ENCODE measurements at regions not wholly inside any gene's neighbourhood (a gene's known extent, or its start where the extent isn't known, plus 50 kb on each side); places are given as distances from the start of the nearest gene placed in this dataset.

DNA sequence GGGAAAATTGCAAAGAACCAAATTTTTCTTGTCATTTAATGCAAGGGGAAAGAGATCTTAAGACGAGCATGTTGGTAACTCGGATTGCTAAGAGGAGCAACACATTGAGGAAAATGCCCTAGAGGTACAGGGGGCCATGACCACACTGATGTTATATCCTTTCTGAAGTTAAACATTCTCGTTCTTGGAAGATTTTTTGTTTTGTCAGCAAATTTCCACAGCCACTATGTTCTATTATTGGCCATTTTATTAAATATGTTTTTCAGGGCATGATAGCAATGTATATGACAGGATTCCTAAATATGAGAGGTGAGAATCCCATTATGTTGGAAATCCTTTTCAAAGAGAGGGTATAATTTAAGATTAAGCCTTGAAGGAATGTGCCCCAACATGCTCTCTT lies 627.2 kb upstream of the PKN2 start:
- in situ Hi-C loops (cut with HindIII; ENCODE audit: low pct_ligation_motif_present, low sequenced_read_pairs) = no loop called here
- no peaks in the 10 kb centered on the region for H3K27me3 ChIP-seq (replicated peaks)
- H3K36me3 ChIP-seq (replicated peaks) = no peaks in the 10 kb centered on the region
- no peak overlapping the region for H3K27ac ChIP-seq
- TF ChIP-seq, protein P1, sequence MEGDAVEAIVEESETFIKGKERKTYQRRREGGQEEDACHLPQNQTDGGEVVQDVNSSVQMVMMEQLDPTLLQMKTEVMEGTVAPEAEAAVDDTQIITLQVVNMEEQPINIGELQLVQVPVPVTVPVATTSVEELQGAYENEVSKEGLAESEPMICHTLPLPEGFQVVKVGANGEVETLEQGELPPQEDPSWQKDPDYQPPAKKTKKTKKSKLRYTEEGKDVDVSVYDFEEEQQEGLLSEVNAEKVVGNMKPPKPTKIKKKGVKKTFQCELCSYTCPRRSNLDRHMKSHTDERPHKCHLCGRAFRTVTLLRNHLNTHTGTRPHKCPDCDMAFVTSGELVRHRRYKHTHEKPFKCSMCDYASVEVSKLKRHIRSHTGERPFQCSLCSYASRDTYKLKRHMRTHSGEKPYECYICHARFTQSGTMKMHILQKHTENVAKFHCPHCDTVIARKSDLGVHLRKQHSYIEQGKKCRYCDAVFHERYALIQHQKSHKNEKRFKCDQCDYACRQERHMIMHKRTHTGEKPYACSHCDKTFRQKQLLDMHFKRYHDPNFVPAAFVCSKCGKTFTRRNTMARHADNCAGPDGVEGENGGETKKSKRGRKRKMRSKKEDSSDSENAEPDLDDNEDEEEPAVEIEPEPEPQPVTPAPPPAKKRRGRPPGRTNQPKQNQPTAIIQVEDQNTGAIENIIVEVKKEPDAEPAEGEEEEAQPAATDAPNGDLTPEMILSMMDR (IDR thresholded peaks at IDR 0.05; ENCODE audit: low read depth, low read length, missing control alignments) = no peak
- no peak overlapping the region for H3K4me3 ChIP-seq (ENCODE audit: low read depth, low read length)
- no peak for DNase-seq

DNA sequence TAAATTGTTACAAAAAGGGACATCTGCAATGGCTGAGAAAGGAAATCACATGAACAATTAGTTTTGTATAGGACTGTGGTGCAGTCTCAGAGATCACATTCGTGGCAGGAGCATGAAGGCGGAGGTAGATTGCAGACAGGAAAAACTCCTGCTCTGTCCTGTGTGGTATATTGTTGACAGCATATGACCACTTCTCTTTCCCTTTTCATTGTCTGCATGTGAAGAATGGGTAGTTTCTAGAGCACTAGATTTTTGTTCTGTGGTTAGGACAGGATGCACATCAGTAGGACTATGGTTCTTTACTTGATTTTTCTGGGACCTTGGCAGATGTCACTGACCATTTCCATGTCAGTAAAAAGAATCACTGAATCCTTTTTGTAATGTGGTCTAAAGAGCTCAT lies 625.9 kb upstream of the PKN2 start:
- no peak overlapping the region for H3K27ac ChIP-seq
- in situ Hi-C loops (cut with HindIII; ENCODE audit: low pct_ligation_motif_present, low sequenced_read_pairs) = no loop called here
- no peaks in the 10 kb centered on the region for H3K27me3 ChIP-seq (replicated peaks)

DNA sequence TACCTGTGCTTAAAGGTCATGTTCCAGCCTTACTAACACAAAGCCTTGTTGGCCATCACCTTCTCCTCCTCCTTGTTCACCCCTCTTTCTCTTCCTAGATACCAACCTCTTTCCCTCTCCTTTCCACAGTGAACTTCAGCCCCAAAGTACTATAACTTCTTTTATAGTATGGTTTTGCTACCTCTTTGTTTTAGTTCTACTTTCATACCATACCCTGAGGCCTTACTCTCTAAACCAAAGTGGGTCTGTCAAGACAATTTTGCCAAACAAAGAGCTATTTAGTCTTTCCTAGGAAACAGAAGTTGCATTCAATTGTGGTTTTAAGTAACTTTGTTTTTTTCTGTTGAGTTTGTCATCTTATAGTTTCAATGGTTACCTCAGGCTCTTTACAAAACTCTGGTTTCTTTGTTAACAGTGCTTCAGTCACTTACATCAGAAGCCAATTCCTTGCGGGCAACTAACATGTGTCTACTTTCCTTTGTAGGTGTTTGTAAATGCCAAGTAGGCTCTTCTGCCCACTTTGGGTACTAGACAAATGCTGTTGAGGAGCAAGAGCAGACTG lies 623.9 kb upstream of the PKN2 start:
- Histone ChIP-seq H3K4me3 (ENCODE audit: low read depth, low read length) (no peak overlapping the region), H3K27me3 (replicated peaks) (no peaks in the 10 kb centered on the region), H3K36me3 (replicated peaks) (no peaks in the 10 kb centered on the region), H3K27ac (no peak overlapping the region)
- in situ Hi-C loops (cut with HindIII; ENCODE audit: low pct_ligation_motif_present, low sequenced_read_pairs) = no loop called here
- no peak for DNase-seq
- TF ChIP-seq, protein P1 (IDR thresholded peaks at IDR 0.05; ENCODE audit: low read depth, low read length, missing control alignments) = no peak

More for the DNA sequence above, 625.9 kb upstream of the PKN2 start:
- DNase-seq = no peak
- no peak overlapping the region for H3K4me3 ChIP-seq (ENCODE audit: low read depth, low read length)
- TF ChIP-seq, protein P1 (IDR thresholded peaks at IDR 0.05; ENCODE audit: low read depth, low read length, missing control alignments) = no peak
- no peaks in the 10 kb centered on the region for H3K36me3 ChIP-seq (replicated peaks)

DNA sequence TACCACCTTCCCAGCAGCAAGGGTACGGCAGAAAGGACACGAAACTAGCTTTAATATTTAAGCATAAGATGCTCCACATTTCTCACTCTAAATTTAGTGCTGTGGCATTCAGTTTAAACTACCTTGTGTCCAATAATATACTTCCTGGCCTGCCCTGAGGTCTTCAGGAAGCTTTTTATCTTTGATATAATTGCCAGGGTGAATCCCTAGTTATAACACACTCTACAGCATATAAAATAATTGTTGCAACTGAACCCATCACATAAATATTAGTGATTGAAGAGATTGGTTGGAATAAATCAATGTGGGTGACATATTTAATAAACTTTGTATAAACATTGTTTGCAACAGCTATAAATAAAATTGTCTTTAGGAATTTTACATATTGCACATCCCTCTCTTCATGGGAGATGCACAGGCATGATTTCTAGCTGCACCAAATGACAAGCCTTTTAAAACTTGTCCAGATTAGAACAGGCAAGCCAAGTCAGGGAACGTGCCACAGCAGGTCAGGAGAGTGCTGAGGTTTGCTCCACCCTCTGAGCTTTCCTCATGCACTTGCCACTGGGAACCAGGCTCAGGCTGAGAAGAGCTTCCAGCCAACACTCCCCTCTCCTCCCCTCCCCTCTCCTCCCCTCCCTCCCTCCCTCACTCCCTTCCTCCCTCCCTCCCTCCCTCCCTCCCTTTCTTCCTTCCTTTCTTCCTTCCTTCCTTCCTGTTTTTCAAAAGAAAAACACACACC lies 623.2 kb upstream of the PKN2 start:
- Histone ChIP-seq H3K4me3 (ENCODE audit: low read depth, low read length) (no peak overlapping the region), H3K27me3 (replicated peaks) (no peaks in the 10 kb centered on the region), H3K27ac (no peak overlapping the region), H3K36me3 (replicated peaks) (no peaks in the 10 kb centered on the region)
- in situ Hi-C loops (cut with HindIII; ENCODE audit: low pct_ligation_motif_present, low sequenced_read_pairs) = no loop called here
- TF ChIP-seq, protein P1 (IDR thresholded peaks at IDR 0.05; ENCODE audit: low read depth, low read length, missing control alignments) = no peak
- DNase-seq = no peak

DNA sequence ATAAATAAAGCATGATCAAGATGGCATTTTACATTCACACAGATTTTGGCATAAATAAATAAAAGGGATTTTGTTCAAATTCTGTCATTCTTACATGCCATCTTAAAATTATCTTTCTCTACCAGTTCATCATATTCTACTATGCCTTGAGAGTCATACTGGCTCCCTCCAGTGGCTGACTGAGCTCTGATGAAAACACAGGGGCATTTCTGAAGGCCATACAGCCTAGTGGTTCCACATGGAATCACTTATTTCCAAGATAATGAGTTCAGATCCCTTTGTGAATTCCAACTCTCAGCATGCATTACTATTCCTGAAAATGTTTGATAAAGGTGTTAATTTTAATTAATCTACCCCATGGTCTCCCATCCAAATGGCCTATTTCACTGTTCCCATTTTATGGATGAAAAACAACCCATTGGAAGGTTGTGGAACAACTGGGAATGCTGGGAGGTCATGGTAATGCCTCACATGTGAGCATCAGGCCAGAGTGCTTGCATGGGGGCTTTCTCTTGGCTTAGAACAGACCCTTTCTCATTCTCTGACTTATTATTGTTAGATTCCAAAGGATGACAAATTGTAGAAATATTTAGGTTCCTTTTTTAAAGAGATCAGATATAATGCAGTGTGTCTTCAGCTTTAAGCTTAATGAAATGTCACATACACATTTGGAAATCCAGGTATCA lies 622.4 kb upstream of the PKN2 start:
- no peak overlapping the region for H3K27ac ChIP-seq
- DNase-seq = peak; percentile 57
- in situ Hi-C loops (cut with HindIII; ENCODE audit: low pct_ligation_motif_present, low sequenced_read_pairs) = no loop called here
- TF ChIP-seq, protein P1 (IDR thresholded peaks at IDR 0.05; ENCODE audit: low read depth, low read length, missing control alignments) = peak; percentile 92
- H3K4me3 ChIP-seq (ENCODE audit: low read depth, low read length) = no peak overlapping the region
- H3K36me3 ChIP-seq (replicated peaks) = no peaks in the 10 kb centered on the region
- no peaks in the 10 kb centered on the region for H3K27me3 ChIP-seq (replicated peaks)

Data from brain microvascular endothelial cell (primary cell).